Neural cell (in vitro differentiated cells): ENCODE measurements at regions not wholly inside any gene's neighbourhood (a gene's known extent, or its start where the extent isn't known, plus 50 kb on each side); places are given as distances from the start of the nearest gene placed in this dataset.

Experiments
- H2AFZ ChIP-seq: fragments of 200-600, 300-800 bp; sonication (generic), shearing (Covaris generic); 2 replicates; pipeline ENCODE4 v1.6.0; 2014; ENCODE audit warnings: low read depth, mild to moderate bottlenecking, antibody characterized with exemption, low read length, moderate library complexity
- H3F3A ChIP-seq: fragments of 200-600 bp; shearing (Covaris generic); 2 replicates; pipeline ENCODE4 v1.6.1; 2016; ENCODE audit warnings: mild to moderate bottlenecking, moderate library complexity, mixed read lengths, antibody characterized with exemption, low read length; ENCODE audit not compliant: insufficient read depth, poor library complexity, severe bottlenecking
- H3K27ac ChIP-seq: fragments of 200-600, 300-800 bp; sonication (generic), shearing (Covaris generic); 2 replicates; pipeline ENCODE4 v1.5.1; 2014; ENCODE audit warnings: mild to moderate bottlenecking, low read length, moderate library complexity
- H3K27me3 ChIP-seq: fragments of 300-800, 200-600 bp; sonication (generic), shearing (Covaris generic); 2 replicates; pipeline ENCODE4 v1.6.0; 2014; ENCODE audit warnings: mild to moderate bottlenecking, low read depth, low read length, moderate library complexity; ENCODE audit not compliant: insufficient read depth
- H3K36me3 ChIP-seq: fragments of 300-800, 200-600 bp; sonication (generic), shearing (Covaris generic); 2 replicates; pipeline ENCODE4 v1.5.1; 2014; ENCODE audit warnings: mild to moderate bottlenecking, antibody characterized with exemption, low read length, moderate library complexity; ENCODE audit not compliant: insufficient read depth
- H3K4me2 ChIP-seq: fragments of 300-800, 200-600 bp; sonication (generic), shearing (Covaris generic); 2 replicates; pipeline ENCODE4 v1.6.0; 2014; ENCODE audit warnings: mild to moderate bottlenecking, low read length
- H3K4me3 ChIP-seq: fragments of 300-800, 200-600 bp; sonication (generic), shearing (Covaris generic); 2 replicates; pipeline ENCODE4 v1.5.1; 2014; ENCODE audit warnings: mild to moderate bottlenecking, low read length, moderate library complexity
- H3K79me2 ChIP-seq: fragments of 200-600 bp; shearing (Covaris generic); replicated peaks from 2 replicates; pipeline ENCODE4 v1.6.0; 2014; ENCODE audit warnings: mild to moderate bottlenecking, low read length, moderate library complexity; ENCODE audit not compliant: insufficient read depth
- H3K9ac ChIP-seq: fragments of 300-800, 200-600 bp; sonication (generic), shearing (Covaris generic); 2 replicates; pipeline ENCODE4 v1.6.1; 2016; ENCODE audit warnings: mild to moderate bottlenecking, low read length, mixed read lengths
- H3K9me2 ChIP-seq: fragments of 200-600 bp; shearing (Covaris generic); 2 replicates; pipeline ENCODE4 v1.6.1; 2016; ENCODE audit warnings: mild to moderate bottlenecking, low read length, mixed read lengths; ENCODE audit not compliant: insufficient read depth
- H3K9me3 ChIP-seq: fragments of 200-600, 300-800 bp; sonication (generic), shearing (Covaris generic); 2 replicates; pipeline ENCODE4 v1.6.1; 2016; ENCODE audit warnings: mild to moderate bottlenecking, mixed run types, low read length, moderate library complexity, mixed read lengths
- H4K20me1 ChIP-seq: fragments of 200-600 bp; shearing (Covaris generic); 2 replicates; pipeline ENCODE4 v1.6.1; 2016; ENCODE audit warnings: mild to moderate bottlenecking, mixed run types; ENCODE audit not compliant: insufficient read depth
- EP300 ChIP-seq: fragments of 450-650 bp; conservative IDR thresholded peaks from 2 replicates; pipeline ENCODE4 v1.6.1; 2014; ENCODE audit warnings: antibody characterized with exemption, mild to moderate bottlenecking, moderate library complexity; ENCODE audit not compliant: poor library complexity, severe bottlenecking
- EZH2 ChIP-seq: fragments of 200-600, 300-800 bp; shearing (Covaris generic), sonication (generic); IDR thresholded peaks from 2 replicates; pipeline ENCODE4 v1.6.1; 2014; ENCODE audit warnings: antibody characterized with exemption, low read length, borderline replicate concordance, mild to moderate bottlenecking; ENCODE audit not compliant: insufficient read depth, poor library complexity, severe bottlenecking
- MXI1 ChIP-seq: fragments of 450-650 bp; conservative IDR thresholded peaks from 2 replicates; pipeline ENCODE4 v1.6.1; 2014; ENCODE audit warnings: antibody characterized with exemption, mild to moderate bottlenecking; ENCODE audit not compliant: poor library complexity, severe bottlenecking
- POLR2AphosphoS5 ChIP-seq: IDR thresholded peaks from 2 replicates; pipeline ENCODE4 v1.6.1; 2012
- RAD21 ChIP-seq: fragments of 450-650 bp; conservative IDR thresholded peaks from 2 replicates; pipeline ENCODE4 v1.6.1; 2014; ENCODE audit warnings: antibody characterized with exemption, mild to moderate bottlenecking, moderate library complexity
- SMC3 ChIP-seq: fragments of 450-650 bp; conservative IDR thresholded peaks from 2 replicates; pipeline ENCODE4 v1.6.1; 2014; ENCODE audit warnings: antibody characterized with exemption, mild to moderate bottlenecking, moderate library complexity; ENCODE audit not compliant: poor library complexity
- TAF1 ChIP-seq: IDR thresholded peaks from 2 replicates; pipeline ENCODE4 v1.6.1; 2012; ENCODE audit warnings: low read depth
- TF ChIP-seq, protein P1 (sequence below): fragments of 450-650 bp; IDR thresholded peaks from 2 replicates; pipeline ENCODE4 v1.5.1; 2014; ENCODE audit warnings: antibody characterized with exemption, mild to moderate bottlenecking, moderate library complexity; ENCODE audit not compliant: poor library complexity, severe bottlenecking
- TF ChIP-seq, protein P2 (sequence below): IDR thresholded peaks from 2 replicates; pipeline ENCODE4 v1.6.1; 2012; ENCODE audit warnings: borderline replicate concordance

DNA sequence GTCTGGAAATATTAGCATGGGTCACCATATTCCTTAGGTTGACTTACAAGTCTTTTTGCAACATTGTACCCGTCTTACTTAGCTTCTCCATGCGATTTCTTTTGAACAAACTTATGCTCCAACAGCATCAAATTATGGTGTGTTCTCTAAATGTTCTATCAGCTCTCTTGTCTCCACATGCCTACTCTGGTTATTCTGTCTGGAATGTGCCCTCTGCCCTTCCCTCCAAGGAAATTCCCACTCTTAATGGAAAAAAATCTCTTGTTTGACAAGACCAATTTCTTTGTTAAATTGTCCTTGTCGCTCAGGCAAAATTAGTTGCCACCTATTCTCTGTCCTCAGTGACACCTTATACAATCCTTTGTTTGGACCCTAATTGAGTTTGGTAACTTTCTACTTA, 522.8 kb upstream of the LUZP2 start:
- no peaks in the 10 kb centered on the region for H3F3A ChIP-seq
- H3K4me2 ChIP-seq, result no peak overlapping the region
- H3K36me3 ChIP-seq, result no peaks in the 10 kb centered on the region
- no peak overlapping the region for H2AFZ ChIP-seq
- H3K9ac ChIP-seq, result no peak overlapping the region
- H3K9me2 ChIP-seq, result no peaks in the 10 kb centered on the region
- no peak overlapping the region for H3K27ac ChIP-seq
- TF ChIP-seq SMC3 (no peak), EP300 (no peak), TAF1 (no peak), POLR2AphosphoS5 (no peak), EZH2 (no peak), MXI1 (no peak), RAD21 (no peak)
- TF ChIP-seq, protein P1, sequence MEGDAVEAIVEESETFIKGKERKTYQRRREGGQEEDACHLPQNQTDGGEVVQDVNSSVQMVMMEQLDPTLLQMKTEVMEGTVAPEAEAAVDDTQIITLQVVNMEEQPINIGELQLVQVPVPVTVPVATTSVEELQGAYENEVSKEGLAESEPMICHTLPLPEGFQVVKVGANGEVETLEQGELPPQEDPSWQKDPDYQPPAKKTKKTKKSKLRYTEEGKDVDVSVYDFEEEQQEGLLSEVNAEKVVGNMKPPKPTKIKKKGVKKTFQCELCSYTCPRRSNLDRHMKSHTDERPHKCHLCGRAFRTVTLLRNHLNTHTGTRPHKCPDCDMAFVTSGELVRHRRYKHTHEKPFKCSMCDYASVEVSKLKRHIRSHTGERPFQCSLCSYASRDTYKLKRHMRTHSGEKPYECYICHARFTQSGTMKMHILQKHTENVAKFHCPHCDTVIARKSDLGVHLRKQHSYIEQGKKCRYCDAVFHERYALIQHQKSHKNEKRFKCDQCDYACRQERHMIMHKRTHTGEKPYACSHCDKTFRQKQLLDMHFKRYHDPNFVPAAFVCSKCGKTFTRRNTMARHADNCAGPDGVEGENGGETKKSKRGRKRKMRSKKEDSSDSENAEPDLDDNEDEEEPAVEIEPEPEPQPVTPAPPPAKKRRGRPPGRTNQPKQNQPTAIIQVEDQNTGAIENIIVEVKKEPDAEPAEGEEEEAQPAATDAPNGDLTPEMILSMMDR, result no peak
- TF ChIP-seq, protein P2, sequence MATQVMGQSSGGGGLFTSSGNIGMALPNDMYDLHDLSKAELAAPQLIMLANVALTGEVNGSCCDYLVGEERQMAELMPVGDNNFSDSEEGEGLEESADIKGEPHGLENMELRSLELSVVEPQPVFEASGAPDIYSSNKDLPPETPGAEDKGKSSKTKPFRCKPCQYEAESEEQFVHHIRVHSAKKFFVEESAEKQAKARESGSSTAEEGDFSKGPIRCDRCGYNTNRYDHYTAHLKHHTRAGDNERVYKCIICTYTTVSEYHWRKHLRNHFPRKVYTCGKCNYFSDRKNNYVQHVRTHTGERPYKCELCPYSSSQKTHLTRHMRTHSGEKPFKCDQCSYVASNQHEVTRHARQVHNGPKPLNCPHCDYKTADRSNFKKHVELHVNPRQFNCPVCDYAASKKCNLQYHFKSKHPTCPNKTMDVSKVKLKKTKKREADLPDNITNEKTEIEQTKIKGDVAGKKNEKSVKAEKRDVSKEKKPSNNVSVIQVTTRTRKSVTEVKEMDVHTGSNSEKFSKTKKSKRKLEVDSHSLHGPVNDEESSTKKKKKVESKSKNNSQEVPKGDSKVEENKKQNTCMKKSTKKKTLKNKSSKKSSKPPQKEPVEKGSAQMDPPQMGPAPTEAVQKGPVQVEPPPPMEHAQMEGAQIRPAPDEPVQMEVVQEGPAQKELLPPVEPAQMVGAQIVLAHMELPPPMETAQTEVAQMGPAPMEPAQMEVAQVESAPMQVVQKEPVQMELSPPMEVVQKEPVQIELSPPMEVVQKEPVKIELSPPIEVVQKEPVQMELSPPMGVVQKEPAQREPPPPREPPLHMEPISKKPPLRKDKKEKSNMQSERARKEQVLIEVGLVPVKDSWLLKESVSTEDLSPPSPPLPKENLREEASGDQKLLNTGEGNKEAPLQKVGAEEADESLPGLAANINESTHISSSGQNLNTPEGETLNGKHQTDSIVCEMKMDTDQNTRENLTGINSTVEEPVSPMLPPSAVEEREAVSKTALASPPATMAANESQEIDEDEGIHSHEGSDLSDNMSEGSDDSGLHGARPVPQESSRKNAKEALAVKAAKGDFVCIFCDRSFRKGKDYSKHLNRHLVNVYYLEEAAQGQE, result no peak
- H4K20me1 ChIP-seq, result no peaks in the 10 kb centered on the region
- no peaks in the 10 kb centered on the region for H3K79me2 ChIP-seq
- H3K4me3 ChIP-seq, result no peak overlapping the region
- no peaks in the 10 kb centered on the region for H3K27me3 ChIP-seq
- no peaks in the 10 kb centered on the region for H3K9me3 ChIP-seq

DNA sequence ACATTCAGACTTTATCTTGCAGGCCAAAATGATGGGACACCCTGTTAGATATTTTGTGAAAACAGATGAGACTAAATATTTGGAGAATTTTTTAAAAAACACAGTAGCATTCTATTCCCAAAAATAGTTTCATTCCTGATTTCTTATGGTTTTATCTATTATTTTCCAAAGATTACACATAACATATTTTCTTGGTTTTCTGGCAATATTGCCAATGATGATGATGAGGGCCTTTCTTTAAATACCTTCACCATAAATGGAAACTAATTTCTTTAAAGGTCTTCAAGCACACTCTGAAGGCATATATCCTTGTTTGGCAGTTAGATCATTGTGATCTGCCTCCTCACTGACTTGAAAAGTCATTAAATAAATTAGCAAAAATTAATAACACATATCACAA, 522.3 kb upstream of the LUZP2 start:
- no peak for TF ChIP-seq MXI1
- TF ChIP-seq TAF1, result no peak
- no peak for TF ChIP-seq RAD21
- TF ChIP-seq, protein P1, result no peak
- no peak for TF ChIP-seq POLR2AphosphoS5
- TF ChIP-seq EP300, result no peak
- TF ChIP-seq, protein P2, result no peak
- no peak for TF ChIP-seq SMC3
- no peak for TF ChIP-seq EZH2
- H4K20me1 ChIP-seq, result no peaks in the 10 kb centered on the region
- H3K9me3 ChIP-seq, result no peaks in the 10 kb centered on the region
- no peak overlapping the region for H3K4me3 ChIP-seq
- H2AFZ ChIP-seq, result no peak overlapping the region
- no peaks in the 10 kb centered on the region for H3K79me2 ChIP-seq
- no peak overlapping the region for H3K4me2 ChIP-seq
- H3K27ac ChIP-seq, result no peak overlapping the region
- H3K27me3 ChIP-seq, result no peaks in the 10 kb centered on the region
- no peaks in the 10 kb centered on the region for H3F3A ChIP-seq
- H3K9me2 ChIP-seq, result no peaks in the 10 kb centered on the region
- no peaks in the 10 kb centered on the region for H3K36me3 ChIP-seq
- H3K9ac ChIP-seq, result no peak overlapping the region
